Stimulated activated CD4-positive, alpha-beta T cell treated with anti-CD3 and anti-CD28 coated beads, Interleukin-4, amount 100 ng/mL, for 24 hours (primary cell): ENCODE measurements at regions not wholly inside any gene's neighbourhood (a gene's known extent, or its start where the extent isn't known, plus 50 kb on each side); places are given as distances from the start of the nearest gene placed in this dataset.

ENCODE experiments used
- DNase-seq: peaks from one replicate; pipeline ENCODE4 v3.0.0-alpha.2; 2020

- DNase-seq, result no peak
Observed at GRCh38 chr10:131014271-131014670, 297.2 kb downstream of the TCERG1L start.

DNA sequence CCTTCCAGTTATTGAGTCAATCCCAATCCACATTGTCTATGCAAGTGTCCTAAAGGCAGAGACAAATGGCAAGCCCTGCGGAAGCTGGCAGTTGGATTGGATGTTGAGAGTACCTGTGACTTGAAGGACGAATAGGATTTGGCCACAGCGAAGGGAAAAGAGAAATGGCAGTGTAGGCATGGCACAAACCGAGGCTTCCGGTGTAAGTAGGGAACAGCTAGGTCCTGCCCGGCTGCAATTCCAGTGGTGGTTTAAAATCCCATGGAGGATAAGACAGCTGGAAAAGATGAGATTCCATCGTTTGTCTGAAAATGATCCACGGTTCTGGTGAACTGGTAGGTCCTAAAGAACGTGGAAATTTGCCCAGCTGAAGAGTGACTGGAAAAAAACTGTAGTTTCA, 296.2 kb downstream of the TCERG1L start:
- no peak for DNase-seq

GRCh38 chr10:131016556-131016955, 295.0 kb downstream of the TCERG1L start:
- no peak for DNase-seq

DNA sequence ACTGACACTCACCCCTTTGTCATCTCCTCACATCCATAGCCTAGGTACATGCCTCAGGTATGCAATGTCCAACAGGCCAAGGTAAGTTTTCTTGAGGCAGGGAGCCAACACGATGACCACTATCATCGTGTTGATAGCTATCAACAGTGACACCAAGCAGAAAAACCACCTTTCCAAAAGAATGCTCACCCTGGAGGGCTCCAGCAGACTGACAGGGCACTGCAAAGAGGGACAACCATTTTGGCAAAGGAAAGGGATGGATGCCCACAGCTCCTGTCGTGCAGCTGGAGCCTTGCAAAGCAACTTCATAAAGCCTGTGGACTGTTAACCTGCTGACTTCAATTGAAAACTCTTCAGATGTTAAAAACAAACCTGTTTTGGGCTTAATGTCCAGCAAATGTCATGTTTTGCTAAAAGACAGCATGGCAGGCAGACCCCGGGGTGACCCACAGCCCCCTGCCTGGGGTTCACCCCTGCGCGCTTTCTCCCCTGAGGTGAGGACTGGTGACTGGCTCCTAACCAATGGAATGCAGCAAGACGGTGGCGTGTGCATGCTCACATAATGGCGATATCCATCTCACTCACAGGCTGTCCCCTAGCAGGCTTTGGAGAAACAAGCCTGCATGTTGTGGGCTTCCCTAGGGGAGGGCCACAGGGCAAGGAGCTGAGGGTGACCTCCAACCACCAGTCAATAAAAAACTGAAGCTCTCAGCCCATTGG, 293.8 kb downstream of the TCERG1L start:
- DNase-seq, result no peak

GRCh38 chr10:131018886-131019500, 292.5 kb downstream of the TCERG1L start:
- no peak for DNase-seq

DNA sequence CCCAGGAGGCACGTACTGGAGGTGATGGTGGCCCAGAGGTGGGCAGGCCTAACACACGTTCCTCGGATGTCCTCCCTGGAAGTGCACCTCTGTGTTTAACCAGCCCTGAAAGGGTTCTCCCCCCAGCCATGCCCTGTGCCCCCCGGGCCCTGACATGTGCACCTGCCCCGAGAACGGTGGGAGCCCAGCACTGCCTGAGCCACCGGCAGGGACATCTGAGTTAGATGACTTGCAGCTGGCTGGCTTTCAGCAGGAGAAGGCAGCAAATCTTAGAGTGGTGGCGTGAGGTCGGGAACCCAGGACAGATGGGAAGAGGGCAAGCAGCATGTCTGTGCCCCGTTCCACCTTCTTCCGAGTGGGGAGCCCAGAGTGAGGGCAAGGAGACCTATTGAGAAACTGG, 291.8 kb downstream of the TCERG1L start:
- DNase-seq, result no peak

GRCh38 chr10:131020775-131021174, 290.7 kb downstream of the TCERG1L start:
- DNase-seq, result no peak

- no peak for DNase-seq
Observed at GRCh38 chr10:131021246-131021895, 290.1 kb downstream of the TCERG1L start.

DNA sequence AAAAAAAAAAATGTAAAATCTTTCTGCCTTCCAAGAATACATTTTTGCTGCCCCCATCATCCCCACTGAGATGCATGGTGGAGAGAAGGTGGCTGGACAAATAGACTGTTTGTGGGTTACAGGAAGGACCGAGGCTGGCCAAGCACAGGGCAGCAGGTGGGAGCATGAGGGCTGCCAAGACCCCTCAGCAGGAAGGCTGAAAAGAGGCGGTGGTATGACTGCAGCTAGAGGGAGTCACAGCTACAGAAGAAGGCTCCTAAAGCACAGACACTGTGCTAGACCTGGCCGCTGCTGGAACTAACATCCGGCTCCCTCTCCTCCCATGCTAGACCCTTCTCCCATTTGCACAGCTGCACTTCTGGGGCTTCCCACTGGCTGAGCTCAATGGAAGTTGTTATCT, 289.6 kb downstream of the TCERG1L start:
- DNase-seq, result no peak

- no peak for DNase-seq
Observed at GRCh38 chr10:131022369-131022768, 289.2 kb downstream of the TCERG1L start.

DNA sequence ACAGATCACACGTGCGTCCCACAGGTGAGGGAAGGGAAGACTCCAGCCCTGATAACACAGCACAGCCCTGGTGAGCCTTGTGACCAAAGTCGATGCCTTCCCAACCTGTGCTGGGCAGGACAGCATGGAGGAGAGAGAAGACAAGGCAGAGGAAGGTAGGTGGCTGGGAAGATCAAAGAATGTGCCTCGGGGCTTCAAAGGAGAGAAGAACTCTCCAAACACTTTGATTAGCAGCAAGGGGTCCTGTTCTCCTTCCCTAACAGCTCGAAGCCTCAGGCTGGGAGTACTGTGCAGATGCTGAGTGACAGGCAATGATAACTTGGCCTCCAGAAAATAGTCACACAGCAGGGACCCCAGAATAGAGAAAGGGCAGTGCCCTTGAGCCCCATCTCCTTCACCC, 288.5 kb downstream of the TCERG1L start:
- DNase-seq, result no peak

DNA sequence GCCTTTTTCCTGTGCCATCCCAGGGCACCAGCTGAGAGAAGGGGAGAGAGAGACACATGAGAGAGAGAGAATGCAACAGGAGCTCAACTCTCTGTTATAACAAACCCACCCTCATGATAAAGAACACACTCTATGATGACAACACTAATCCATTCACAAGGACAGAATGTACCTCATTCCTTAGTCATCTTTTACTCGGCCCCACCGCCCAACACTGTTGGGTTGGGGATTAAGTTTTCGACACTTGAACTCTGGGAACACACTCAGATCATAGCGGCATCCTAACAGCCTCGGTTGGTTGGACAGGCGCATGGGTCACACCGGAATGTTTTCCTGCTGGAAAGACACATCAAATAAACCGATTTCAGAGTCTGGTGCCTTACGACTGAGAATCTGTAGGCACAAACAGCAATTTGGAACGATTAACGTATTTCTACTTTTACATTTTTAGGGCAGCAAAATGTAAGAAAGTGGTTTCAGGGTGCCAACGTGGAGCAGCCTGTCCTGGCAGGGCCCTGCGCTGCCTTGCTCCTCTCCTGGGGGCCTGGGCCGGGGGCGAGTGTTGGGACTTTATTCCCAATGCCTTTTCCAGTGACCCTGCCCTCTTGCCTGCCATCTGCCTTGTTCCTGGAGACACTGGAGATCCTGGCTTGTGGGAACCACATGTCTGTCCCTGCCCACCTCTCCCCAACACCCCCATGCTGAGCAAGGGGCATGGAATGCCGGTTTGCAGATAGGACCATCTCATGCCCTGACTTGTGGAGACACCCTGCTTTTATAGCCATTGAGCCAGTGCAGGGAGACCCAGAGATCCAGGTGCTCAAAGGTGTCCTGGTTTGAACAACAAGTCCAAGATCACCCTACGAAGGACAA, 287.0 kb downstream of the TCERG1L start:
- no peak for DNase-seq

DNA sequence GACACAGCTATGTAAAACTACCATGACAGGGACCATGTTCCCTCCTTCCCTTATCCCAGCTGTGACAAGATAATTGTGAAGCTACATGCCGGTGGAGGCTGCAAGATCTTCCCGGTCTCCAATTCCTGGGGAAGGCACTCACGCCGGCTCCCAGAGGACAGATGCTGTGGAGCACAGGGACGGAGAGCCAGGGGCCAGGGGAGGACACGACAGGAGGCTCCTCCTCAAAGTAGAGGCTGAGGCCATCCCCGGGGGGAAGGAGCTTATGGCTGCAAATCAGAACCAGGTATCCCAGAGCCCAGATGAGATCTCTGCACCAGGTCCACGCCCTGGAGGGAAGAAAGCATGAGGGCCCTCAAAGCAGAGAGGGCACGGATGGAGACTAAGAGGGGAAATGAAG, 286.2 kb downstream of the TCERG1L start:
- DNase-seq, result no peak

DNA sequence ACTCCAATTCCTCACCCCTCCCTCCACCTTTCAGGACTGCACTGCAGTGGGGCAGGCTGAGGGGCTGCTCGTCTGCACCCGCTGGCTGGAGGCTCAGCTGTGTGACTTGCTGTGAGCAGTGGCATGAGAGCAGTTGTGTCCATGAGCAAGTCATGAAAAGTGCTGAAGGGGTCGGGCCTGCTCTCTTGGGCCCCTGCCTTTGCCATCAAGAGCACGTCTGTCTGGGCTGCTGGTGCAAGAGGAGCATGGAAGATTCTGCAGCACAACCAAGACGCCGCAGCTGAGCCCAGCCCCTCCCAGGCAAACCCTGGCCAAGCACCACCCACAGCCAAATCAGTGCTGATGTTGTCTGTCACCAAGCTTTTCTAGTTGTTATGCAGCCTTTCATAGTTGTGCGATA, 284.3 kb downstream of the TCERG1L start:
- no peak for DNase-seq

GRCh38 chr10:131031346-131031745, 280.2 kb downstream of the TCERG1L start:
- no peak for DNase-seq

- no peak for DNase-seq
Observed at GRCh38 chr10:131032329-131033165, 279.0 kb downstream of the TCERG1L start.

GRCh38 chr10:131033166-131034085, 278.1 kb downstream of the TCERG1L start:
- no peak for DNase-seq

- no peak for DNase-seq
Observed at GRCh38 chr10:131034451-131034850, 277.1 kb downstream of the TCERG1L start.

DNA sequence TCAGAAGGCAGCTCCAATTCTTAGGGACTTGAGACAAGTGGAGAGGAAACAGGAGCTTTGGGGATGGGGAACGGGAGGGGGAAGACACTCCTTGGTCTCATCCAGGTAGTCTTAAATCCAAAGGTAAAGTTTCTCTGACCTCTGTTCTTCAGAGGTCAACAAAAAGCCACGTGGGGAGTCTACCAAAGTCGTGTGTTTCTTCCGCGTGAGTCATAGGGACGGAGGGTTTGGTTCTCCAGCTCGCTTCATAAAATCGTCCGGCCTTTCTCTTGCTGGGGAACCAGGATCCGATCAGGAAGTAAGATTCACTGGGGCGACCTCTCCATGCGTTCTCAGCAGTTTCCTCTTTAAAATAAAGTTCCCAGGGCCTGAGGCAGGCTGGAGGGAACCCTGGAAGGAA, 275.7 kb downstream of the TCERG1L start:
- no peak for DNase-seq

- no peak for DNase-seq
Observed at GRCh38 chr10:131038056-131038455, 273.5 kb downstream of the TCERG1L start.

DNA sequence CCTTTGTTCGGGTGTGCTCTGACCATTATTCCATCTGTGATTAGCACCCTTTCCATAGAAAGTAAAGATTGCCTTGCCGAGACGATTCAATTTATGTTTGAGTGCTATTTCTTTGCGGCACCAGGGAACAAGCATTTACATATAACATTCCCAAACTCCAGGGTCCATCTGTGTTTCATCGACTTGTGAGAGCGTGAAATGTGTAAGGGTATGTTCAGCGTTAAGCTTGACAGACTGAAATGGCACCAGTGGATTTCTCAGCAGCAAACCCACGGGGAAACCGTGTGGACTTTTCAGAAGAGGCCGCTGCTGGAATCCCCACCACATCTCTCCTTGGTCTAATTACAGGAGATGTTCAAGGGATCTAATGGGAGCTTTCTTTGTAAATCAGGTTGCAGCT, 270.5 kb downstream of the TCERG1L start:
- no peak for DNase-seq
